ENCODE measurements at regions not wholly inside any gene's neighbourhood (a gene's known extent, or its start where the extent isn't known, plus 50 kb on each side); places are given as distances from the start of the nearest gene placed in this dataset.

- Histone ChIP-seq H3K27me3 (no peaks in the 10 kb centered on the region), H3K27ac (no peak overlapping the region), H3K9me3 (no peaks in the 10 kb centered on the region), H3K4me3 (no peak overlapping the region), H3K4me1 (no peaks in the 10 kb centered on the region), H3K36me3 (no peaks in the 10 kb centered on the region)
- no peak for DNase-seq
- FAIRE-seq = no peak
- ATAC-seq = no peak
- WGBS, 2 donors = 30 to 42% methylated on average over 7 of the region's 7 CpGs
- intact Hi-C loops (cut with DNase I) = no loop called here
- TF ChIP-seq CTCF (IDR thresholded peaks at IDR 0.05) = no peak
Measured at GRCh38 chr9:19619221-19619620, 169.6 kb downstream of the SLC24A2 start.

- FAIRE-seq = no peak
Measured at GRCh38 chr9:19618816-19619215, 170.0 kb downstream of the SLC24A2 start.

GRCh38 chr9:19615036-19615624 lies 173.7 kb downstream of the SLC24A2 start:
- Histone ChIP-seq H3K36me3 (no peaks in the 10 kb centered on the region), H3K9me3 (no peaks in the 10 kb centered on the region), H3K27me3 (no peaks in the 10 kb centered on the region), H3K27ac (no peak overlapping the region), H3K4me3 (no peak overlapping the region), H3K4me1 (no peaks in the 10 kb centered on the region)
- no peak for FAIRE-seq
- 55 to 65% methylated on average over 6 of the region's 6 CpGs for WGBS, 2 donors
- intact Hi-C loops (cut with DNase I) = no loop called here
- DNase-seq = no peak
- ATAC-seq = no peak
- TF ChIP-seq CTCF (IDR thresholded peaks at IDR 0.05) = no peak

More at GRCh38 chr9:19618816-19619215, 170.0 kb downstream of the SLC24A2 start:
- no peaks in the 10 kb centered on the region for H3K27me3 ChIP-seq
- no peak overlapping the region for H3K4me3 ChIP-seq
- no peak for TF ChIP-seq CTCF (IDR thresholded peaks at IDR 0.05)
- H3K36me3 ChIP-seq = no peaks in the 10 kb centered on the region
- H3K27ac ChIP-seq = no peak overlapping the region
- H3K4me1 ChIP-seq = no peaks in the 10 kb centered on the region
- DNase-seq (no peak), ATAC-seq (no peak)
- no peaks in the 10 kb centered on the region for H3K9me3 ChIP-seq
- intact Hi-C loops (cut with DNase I) = no loop called here
- WGBS, 2 donors = 30 to 49% methylated on average over 2 of the region's 2 CpGs

GRCh38 chr9:19614294-19614693 lies 174.5 kb downstream of the SLC24A2 start:
- no peak for ATAC-seq
- intact Hi-C loops (cut with DNase I) = no loop called here
- H3K27ac ChIP-seq = no peak overlapping the region
- no peak for TF ChIP-seq CTCF (IDR thresholded peaks at IDR 0.05)
- no peak overlapping the region for H3K4me3 ChIP-seq
- FAIRE-seq = no peak
- H3K36me3 ChIP-seq = no peaks in the 10 kb centered on the region
- no peak for DNase-seq
- H3K4me1 ChIP-seq = no peaks in the 10 kb centered on the region
- no peaks in the 10 kb centered on the region for H3K9me3 ChIP-seq
- no peaks in the 10 kb centered on the region for H3K27me3 ChIP-seq

GRCh38 chr9:19600538-19600937 lies 188.3 kb downstream of the SLC24A2 start:
- DNase-seq (no peak), ATAC-seq (no peak), FAIRE-seq (no peak)
- Histone ChIP-seq H3K36me3 (no peaks in the 10 kb centered on the region), H3K27ac (no peak overlapping the region), H3K9me3 (no peaks in the 10 kb centered on the region), H3K27me3 (no peaks in the 10 kb centered on the region), H3K4me3 (no peak overlapping the region), H3K4me1 (no peaks in the 10 kb centered on the region)
- intact Hi-C loops (cut with DNase I) = no loop called here
- TF ChIP-seq CTCF (IDR thresholded peaks at IDR 0.05) = no peak
- 59 to 63% methylated on average over 2 of the region's 2 CpGs for WGBS, 2 donors
